ENCODE measurements at regions not wholly inside any gene's neighbourhood (a gene's known extent, or its start where the extent isn't known, plus 50 kb on each side); places are given as distances from the start of the nearest gene placed in this dataset.
"Not testable (repeated sequence)": the region's sequence is repeated elsewhere in the genome, so short reads cannot be mapped to it uniquely, and the experiment has no call there.

DNA sequence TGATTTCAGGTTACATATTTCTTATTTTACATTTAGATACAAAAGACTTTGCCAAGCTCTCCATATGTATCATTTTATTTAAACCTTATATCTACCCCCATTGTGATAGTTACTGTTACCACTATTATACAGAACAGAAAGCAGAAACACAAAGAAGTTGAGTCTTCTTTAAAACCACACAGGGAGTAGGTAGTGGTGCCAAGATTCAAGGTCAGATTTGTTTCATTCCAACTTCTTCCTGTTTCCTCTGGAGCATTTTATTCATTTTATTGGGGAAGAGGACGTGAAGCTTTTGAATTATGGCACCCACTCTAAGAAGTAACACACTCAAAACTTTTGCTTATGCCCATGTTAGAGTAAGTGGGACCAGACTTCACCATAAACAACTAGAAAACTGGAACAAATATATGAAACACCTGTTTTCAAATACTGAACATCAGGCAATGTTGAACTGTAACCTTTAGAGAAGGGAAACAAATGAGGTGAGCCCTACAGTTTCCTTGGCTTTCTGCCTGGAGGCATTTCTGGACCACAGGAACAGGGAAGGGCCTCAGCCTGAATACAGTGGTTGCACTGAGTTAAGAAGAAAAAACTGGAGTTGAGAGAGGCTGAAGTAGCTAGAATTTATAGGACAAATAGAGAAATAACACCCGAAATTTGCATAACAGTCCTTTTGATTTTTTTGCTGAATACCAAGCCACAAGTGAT, 160.4 kb upstream of the SSTR1 start:
- no peak for DNase-seq (ENCODE audit: low read depth, low spot score)

DNA sequence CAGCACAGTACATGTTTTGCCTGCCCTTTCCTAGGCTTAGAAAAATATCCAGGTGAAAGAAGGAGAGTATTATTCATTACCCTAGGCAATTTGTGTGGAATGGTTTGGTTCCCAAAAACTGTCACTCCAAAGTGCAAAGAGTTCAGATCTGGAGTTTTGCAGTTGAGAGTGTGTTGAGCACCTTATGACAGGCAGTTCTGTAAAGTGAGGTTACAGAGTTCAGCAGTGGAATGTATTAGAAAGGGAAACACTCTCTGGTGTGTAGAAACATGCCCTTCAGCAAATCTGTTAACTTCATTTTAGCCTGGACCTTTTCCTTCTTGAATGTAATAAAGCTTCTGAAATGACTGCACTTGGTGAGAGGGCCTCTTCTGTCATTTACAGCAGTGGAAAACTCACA, 154.0 kb upstream of the SSTR1 start:
- DNase-seq (ENCODE audit: low read depth, low spot score), result no peak

DNA sequence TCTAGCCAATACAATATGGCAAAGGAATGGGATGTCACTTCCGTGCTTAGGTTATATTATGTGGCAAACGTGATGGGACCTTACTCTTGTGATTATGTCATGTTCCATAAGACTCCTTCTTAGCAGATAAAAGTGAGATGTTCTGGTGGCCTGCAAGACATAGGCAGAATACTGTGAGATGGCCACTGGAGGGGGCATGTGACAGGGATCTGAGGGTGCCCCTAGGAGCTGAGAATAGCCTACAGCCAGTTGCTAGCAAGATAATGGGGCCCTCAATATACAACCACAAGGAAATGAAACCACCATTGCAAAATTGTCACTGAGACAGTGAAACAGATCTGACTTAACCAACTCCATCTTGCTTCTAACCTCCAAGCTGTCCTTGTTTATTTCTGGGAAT, 151.4 kb upstream of the SSTR1 start:
- no peak for DNase-seq (ENCODE audit: low read depth, low spot score)

DNA sequence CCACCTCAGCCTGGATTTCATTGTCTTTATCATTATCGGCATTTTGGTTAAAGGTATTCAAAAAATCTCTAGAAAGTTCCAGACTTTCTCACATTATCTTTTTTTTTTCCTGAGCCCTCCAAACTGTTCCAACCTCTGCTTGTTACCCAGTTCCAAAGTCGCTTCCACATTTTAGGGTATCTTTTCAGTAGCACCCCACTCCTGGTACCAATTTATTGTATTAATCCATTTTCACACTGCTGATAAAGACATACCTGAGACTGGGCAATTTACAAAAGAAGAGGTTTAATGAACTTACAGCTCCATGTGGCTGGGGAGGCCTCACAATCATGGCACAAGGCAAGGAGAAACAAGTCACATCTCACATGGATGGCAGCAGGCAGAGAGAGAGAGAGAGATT, 145.5 kb upstream of the SSTR1 start:
- not testable (repeated sequence) for DNase-seq (ENCODE audit: low read depth, low spot score)

DNA sequence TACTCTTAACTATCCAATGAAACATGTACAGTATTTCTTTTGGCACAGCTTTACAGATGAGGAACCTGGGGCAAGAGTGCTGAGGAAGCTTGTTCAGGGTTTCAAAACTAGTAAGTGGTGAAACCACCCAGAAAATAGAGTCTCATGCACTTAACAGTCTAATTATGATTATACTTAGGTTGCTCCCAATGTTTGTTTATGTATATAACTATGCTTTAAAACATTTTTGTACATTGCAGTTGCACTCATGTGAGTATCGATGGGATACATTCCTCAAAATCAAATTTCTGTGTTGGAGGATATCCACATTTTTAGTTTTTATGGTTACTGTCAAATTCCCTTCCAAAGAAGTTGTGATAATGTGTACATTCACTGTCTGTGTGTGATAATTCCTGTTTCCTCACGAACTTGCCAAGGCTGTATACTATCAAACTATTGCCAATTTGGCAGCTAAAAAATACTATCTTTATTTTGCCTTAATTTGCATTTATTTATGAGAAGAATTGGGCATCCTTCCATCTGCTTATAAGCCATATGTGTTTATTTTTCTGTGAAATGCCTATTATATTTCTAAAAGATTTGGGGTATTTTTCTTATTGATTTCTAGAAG, 143.9 kb upstream of the SSTR1 start:
- DNase-seq (ENCODE audit: low read depth, low spot score), result no peak

DNA sequence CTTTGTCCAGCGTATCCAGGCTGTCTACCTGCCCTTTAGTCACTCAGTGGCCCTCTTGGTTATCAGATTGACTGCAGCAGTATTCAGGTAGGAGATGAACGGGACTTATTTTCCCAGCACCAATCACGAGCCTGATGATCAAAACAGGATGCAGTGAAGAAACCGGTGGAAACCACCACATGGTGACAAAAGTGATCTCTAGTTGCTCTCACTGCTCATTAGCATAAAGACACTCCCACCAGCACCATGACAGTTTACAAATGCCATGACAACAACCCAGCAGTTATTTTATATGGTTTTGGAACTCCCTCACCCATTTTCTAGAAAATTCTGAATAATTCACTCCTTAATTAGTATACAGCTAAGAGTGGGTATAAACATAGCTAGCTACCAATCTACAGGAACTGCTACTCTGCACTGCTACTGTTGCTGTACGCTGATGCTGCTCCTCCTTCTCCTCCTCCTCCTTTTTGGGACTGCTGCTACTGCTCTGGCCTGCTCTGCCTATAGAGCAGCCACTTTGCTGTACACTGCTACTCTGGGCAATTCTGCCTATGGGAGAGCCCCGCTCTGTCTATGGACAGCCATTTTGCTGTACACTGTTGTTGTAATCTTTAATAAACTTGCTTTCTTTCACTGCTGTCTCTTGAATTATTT, 142.5 kb upstream of the SSTR1 start:
- no peak for DNase-seq (ENCODE audit: low read depth, low spot score)

DNA sequence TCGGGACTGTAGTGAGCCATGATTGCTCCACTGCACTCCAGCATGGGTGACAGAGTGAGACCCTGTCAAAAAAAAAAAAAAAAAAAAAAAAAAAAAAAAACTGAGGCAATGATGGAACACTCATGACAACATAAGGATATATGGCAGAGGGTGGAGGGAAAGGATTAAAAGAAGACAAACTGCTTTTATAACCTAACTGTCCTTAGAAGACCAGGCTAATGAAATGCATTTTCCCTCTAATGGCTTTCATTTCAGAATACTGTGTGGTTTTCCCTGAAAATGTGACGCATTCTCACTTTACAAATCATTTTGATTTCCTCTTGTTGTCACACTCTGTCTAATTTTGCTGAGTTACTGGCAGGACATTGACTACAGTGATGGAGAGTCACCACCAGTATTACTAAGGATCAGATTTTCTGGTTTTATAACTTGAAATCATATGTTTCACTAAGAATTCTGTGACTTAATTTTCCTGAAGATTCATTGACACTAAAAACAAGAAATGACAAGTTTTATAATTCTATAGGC, 137.6 kb upstream of the SSTR1 start:
- DNase-seq (ENCODE audit: low read depth, low spot score), result no peak

DNA sequence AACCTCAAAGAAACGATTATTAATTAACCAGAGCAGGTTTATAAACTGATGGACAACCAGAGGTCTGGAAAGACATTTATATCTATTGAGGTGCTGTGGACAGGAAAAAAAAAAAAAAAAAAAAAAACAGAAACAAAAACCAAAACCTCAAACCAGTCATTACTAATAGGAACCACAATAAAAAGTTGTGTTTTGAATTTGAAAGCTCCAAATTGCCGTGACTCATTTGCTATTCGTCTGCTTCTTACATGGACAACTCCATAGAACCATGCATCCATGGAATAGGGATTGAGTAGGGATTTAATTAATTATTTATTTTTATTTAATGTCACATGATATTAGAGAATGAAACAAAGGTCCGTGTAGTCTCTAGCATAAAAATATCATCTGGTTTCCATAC, 134.1 kb upstream of the SSTR1 start:
- no peak for DNase-seq (ENCODE audit: low read depth, low spot score)

DNA sequence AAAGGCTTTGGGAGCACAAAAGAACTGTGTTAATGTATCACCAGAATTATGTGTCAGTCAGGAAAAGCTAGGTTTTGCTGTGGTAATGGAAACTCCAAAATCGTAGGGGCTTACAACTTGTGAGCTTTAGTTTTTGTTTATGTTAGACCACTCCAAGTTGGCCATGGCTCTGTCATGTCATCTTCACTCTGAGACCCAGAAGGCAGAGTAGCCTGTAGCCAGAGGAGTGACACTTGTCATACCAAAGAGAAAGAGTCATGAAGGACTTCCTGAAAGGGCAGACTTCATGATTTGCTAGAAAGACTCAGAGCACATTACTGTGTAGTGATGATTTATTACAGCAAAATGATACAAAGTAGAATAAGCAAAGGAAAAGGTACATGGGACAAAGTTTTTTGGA, 133.6 kb upstream of the SSTR1 start:
- no peak for DNase-seq (ENCODE audit: low read depth, low spot score)

DNA sequence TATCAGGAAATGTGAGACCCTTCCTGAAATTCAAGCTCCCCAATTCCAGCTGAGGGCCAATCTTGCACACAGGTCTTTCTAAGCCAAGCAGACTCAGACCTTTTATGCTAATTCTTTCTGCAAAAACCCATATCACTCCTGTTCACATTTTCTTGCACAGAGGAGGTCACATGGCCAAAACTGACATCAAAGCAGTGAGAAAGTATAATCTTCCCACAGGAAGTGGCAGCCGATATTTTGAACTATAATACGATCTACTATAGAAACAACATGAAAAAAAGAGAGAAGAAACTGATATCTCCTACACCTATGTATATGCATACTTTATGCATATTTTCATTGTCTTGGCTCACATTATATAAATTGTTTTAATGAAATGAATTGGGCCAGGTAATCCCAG, 132.9 kb upstream of the SSTR1 start:
- no peak for DNase-seq (ENCODE audit: low read depth, low spot score)

DNA sequence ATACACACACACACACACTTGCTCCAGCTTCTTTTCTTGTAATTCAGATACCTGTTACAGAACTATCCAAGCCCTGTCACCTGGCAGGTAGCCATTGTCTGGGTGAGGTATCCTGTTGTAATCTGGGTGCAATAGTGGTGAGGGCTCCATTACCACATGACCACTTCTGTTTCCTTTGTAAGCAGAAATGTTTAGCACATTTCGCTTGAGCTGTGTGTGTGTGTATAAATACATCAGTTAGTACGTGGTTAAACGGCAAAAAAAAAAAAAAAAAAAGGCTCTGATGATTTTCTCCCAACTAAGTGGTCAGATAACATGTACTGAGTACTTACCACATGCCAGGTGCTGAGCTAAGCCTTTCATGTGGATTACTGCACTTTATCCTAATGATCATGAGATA, 129.3 kb upstream of the SSTR1 start:
- no peak for DNase-seq (ENCODE audit: low read depth, low spot score)

DNA sequence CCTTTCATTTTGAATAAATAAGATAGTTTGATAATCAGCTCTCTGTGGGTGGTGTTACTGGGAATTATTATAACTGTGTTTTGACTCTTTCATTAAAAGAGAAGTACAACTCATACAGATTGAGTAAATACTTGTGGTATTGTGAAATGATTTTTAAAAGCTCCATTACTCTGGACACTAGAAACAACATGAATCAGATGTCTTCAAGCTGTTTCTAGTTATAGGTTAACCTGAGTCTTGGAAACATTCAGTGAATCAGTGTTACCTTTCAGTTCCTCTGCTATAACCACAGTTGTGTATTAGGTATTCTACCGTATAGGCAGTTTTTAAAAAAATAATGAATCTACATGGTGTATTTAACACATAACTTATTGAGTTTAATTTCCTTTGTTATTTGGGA, 128.4 kb upstream of the SSTR1 start:
- no peak for DNase-seq (ENCODE audit: low read depth, low spot score)

DNA sequence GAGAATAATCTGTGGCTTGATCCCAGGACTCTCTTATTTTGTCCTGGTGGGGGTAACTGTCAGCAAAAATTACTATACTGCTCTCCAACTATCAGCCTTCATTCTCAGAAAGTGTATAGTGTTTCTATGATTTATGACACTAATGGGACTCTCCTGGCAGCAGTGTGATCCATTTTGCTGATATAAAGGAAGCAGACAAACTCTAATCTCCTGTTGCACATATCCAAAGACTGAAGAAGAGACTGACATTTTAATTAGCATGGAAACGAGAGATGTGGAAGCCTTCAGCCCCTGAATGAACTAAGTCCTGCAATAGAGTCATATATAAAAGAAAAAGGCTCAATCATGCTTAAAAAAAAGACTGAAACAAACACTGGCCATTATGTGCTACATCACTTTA, 127.8 kb upstream of the SSTR1 start:
- no peak for DNase-seq (ENCODE audit: low read depth, low spot score)

DNA sequence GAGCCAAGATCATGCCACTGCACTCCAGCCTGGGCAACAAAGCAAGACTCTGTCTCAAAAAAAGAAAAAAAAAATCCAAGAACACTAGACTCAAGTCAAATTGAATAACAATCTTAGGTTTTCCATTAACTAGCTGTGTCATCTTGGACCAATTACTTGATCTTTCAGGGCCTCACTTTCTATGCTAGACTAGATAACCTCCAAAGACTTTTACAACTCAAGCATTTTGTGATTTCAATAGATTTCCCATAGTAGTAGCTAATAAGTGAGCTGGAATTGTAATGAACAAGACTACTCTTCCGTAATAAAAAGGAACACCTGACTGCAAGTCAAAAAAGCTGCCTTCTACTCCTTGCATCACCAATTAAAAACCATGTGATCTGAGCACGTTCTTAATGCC, 127.0 kb upstream of the SSTR1 start:
- DNase-seq (ENCODE audit: low read depth, low spot score), result no peak

DNA sequence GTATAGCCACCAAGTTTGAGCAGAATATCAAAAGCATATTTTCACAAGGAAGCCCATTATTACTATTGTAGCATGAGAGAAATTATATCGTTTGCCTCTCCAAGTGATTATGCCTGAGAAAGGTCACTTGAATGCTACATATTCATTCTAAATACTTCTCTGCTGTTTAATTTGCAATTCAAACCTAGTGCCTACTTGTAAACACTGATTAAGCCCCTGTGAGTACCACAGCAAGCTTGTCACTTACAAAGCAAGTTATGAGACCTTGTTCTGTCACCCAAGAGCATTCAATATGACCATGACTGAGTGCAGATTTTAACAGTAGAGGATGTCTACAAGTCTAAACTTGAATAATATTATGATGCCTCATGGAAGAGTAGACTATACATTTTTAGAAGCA, 124.7 kb upstream of the SSTR1 start:
- DNase-seq (ENCODE audit: low read depth, low spot score), result no peak

DNA sequence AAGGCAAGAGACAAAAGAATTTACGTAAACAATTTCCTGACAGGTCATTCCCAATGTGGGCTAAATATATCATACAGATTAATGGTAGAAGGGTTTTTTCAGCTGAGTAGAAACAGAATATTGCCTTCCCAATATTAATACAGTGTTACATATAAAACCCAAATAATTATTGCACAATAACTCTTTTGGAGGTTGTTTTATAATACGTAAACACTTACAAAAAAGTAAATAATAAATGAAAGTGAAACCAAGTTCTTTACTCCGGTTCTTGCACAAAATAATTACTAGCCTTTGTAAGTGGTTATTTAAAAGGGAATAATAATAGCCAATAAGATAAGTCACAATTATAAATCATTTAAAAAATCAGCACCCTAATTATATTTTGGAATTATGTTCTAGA, 118.6 kb upstream of the SSTR1 start:
- DNase-seq (ENCODE audit: low read depth, low spot score), result no peak

DNA sequence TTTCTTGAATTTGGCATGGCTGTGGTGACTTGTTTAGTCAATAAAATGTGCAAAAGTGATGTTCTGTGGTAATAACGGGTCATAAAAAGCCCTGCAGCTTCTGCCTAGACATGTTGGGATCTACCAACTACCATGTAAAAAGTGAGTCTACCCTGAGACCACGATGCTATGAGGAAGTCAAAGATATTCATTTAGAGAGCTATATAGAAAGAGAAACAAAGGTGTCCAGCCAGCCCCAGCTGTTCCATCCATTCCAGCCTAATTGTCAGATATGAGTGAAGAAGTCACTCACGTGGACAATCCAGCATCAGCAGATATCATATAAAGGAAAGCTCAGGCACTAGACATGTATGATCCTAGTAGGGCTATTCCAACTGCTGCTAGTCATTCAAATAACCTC, 117.2 kb upstream of the SSTR1 start:
- DNase-seq (ENCODE audit: low read depth, low spot score), result no peak

DNA sequence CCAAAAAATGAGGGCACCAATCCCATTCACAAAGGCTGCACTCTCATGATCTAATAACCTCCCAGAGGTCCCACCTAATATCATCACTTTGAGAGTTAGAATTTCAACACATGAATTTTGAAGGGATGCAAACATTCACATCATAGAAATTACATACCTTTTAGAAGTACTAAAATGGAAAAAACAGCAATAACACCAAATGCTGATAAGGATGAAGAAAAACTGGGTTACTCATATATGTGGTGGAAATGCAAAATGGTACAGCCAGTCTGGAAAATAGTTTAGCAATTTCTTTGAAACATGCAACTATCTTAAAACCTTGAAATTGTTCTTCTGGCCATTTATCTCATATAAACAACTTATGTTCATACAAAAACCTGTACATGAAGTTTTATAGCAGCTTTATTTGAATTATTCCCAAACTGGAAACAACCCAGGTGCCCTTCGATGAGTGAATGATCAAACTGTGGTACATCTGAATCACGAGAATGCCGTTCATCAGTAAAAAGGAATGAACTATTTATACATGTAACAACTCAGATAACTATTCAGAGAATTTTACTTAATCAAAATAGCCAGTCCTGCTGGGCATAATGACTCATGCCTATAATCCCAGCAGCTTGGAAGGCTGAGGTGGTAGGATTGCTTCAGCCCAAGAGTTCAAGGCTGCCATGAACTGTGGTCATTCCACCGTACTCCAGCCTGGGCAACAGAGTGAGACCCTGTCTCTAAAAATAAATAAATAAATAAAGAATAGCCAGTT, 109.4 kb upstream of the SSTR1 start:
- peak; percentile 42 for DNase-seq (ENCODE audit: low read depth, low spot score)

DNA sequence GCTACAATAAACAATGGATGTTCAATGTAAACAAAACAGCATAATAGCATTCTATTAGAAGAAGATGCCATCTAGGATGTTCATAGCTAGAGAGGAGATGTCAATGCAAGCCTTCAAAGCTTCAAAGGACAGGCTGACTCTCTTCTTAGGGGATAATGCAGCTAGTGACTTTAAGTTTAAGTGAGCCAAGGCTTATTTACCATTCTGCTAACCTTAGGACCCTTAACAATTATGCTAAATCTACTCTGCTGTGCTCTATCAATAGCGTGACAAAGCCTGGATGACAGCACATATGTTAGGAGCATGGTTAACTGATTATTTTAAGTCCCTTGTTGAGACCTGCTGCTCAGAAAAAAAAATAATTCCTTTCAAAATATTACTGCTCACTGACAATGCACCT, 106.0 kb upstream of the SSTR1 start:
- no peak for DNase-seq (ENCODE audit: low read depth, low spot score)

DNA sequence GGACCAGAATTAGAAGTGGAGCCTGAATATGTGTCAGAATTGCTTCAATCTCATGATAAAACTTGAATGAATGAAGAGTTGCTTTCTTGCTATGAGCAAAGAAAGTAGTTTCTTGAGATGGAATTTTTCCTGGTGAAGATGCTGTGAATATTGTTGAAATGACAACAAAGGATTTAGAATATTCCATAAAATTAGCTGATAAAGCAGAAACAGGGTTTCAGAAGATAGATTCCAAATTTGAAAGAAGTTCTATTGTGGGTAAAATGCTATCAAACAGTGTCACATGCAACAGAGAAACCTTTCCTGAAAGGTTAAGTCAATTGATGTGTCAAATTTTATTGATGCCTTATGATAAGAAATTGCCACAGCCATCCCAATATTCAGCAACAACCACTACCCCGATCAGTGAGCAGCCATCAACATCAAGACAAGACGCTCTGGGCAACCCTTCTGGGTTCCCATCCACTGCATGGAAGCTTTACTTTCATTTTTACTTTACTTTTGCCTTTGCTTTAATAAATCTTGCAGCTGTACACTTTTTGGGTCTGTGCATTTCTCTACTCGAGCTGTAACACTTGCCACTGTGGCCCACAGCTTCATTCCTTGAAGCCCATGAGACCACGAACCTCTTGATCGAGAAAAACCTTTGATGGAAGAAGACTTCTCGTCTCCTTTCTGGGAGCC, 104.0 kb upstream of the SSTR1 start:
- DNase-seq (ENCODE audit: low read depth, low spot score), result no peak

DNA sequence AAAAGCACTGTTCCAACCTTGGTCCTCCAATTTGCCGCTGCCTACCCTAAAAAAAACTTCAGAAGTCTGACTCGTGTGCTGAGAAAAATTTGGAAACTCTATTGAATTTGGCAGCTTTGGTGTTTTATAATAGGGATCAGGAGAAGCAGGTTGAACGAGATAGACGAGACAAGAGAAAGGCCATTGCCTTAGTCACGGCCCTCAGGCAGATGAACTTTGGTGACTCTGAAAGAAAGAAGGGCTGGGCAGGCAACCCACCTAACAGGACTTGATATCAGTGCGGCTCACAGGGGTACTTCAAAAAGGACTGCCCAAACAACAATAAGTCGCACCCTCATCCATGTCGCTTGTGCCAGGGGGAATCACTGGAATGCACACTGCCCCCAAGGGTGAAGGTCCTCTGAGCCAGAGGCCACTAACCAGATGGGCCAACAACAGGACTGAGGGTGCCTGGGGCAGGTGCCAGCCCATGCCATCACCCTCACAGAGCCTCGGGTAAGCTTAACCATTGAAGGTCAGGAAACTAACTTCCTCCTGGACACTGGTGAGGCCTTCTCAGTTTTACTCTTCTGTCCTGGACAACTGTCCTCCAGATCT, 102.5 kb upstream of the SSTR1 start:
- no peak for DNase-seq (ENCODE audit: low read depth, low spot score)

Data from astrocyte of the hippocampus (primary cell).